Adipocyte (in vitro differentiated cells): ENCODE measurements at regions not wholly inside any gene's neighbourhood (a gene's known extent, or its start where the extent isn't known, plus 50 kb on each side); places are given as distances from the start of the nearest gene placed in this dataset.

Experiments used
- DNase-seq: peaks from one replicate; pipeline ENCODE4 v3.0.0-alpha.2; 2015; ENCODE audit warnings: low read depth
- H3K27me3 ChIP-seq: replicated peaks from 2 replicates; pipeline ENCODE4 v1.7.0; 2013; ENCODE audit warnings: mild to moderate bottlenecking, low read length, moderate library complexity; ENCODE audit not compliant: control insufficient read depth, insufficient read depth
- H3K36me3 ChIP-seq: 2 replicates; pipeline ENCODE4 v1.7.0; 2013; ENCODE audit warnings: low read length, mild to moderate bottlenecking, moderate library complexity; ENCODE audit not compliant: control insufficient read depth, insufficient read depth, severe bottlenecking
- H3K4me1 ChIP-seq: 2 replicates; pipeline ENCODE4 v1.7.0; 2013; ENCODE audit warnings: mild to moderate bottlenecking, low read length, moderate library complexity; ENCODE audit not compliant: control insufficient read depth, insufficient read depth
- H3K4me3 ChIP-seq: 2 replicates; pipeline ENCODE4 v1.7.0; 2013; ENCODE audit warnings: mild to moderate bottlenecking, low read length, moderate library complexity
- H3K9ac ChIP-seq: 2 replicates; pipeline ENCODE4 v1.7.0; 2013; ENCODE audit warnings: mild to moderate bottlenecking, low read length, moderate library complexity
- H3K9me3 ChIP-seq: 2 replicates; pipeline ENCODE4 v1.7.0; 2013; ENCODE audit warnings: mild to moderate bottlenecking, low read length, moderate library complexity; ENCODE audit not compliant: control insufficient read depth

DNA sequence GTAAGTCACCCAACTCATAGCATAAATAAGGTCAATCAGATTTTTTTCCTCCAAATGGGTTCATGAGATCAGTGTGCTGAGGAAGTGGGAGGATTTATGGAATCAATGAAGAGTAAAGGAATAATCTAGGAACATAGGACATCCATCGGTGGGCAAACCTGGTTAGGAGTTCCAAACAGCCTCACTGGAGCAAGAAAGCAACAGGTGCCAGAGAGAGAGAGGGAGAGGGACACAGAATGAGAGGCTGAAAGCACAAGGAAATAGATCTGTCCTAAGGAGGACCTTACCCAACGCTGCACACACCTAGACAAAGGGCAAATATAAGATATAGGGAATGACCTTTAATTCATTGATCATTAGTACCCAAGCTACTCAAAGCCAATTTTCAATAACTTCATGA is 119.5 kb upstream of the ANKRD1 start:
- H3K4me1 ChIP-seq = peaks cover 1% of the 10 kb centered on the region
- H3K27me3 ChIP-seq = peaks cover 3% of the 10 kb centered on the region
- H3K4me3 ChIP-seq = no peak overlapping the region
- no peaks in the 10 kb centered on the region for H3K9me3 ChIP-seq
- no peak for DNase-seq
- H3K9ac ChIP-seq = no peak overlapping the region
- no peaks in the 10 kb centered on the region for H3K36me3 ChIP-seq

DNA sequence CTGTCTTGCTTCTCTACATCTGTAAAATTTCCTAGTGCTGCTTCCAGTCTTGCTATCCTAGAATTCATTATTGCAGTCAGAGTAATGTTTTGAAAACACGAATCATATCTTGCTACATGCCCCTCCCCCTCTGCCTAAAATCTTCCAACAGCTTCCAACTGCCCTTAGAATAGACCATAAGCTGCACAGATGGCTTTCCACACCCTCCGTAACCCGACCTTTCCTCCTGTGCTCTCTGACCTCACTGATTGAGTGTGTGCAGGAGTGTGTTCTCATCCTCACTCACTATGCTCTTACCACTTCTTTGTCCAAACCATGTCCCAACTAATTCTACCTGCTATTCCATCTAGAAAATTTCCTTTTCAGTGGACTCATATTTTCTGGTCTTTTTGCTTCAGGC is 121.2 kb upstream of the ANKRD1 start:
- H3K9me3 ChIP-seq = no peaks in the 10 kb centered on the region
- no peak overlapping the region for H3K9ac ChIP-seq
- H3K36me3 ChIP-seq = no peaks in the 10 kb centered on the region
- H3K4me3 ChIP-seq = no peak overlapping the region
- H3K4me1 ChIP-seq = peaks cover 7% of the 10 kb centered on the region
- no peak for DNase-seq
- peaks cover 3% of the 10 kb centered on the region for H3K27me3 ChIP-seq

DNA sequence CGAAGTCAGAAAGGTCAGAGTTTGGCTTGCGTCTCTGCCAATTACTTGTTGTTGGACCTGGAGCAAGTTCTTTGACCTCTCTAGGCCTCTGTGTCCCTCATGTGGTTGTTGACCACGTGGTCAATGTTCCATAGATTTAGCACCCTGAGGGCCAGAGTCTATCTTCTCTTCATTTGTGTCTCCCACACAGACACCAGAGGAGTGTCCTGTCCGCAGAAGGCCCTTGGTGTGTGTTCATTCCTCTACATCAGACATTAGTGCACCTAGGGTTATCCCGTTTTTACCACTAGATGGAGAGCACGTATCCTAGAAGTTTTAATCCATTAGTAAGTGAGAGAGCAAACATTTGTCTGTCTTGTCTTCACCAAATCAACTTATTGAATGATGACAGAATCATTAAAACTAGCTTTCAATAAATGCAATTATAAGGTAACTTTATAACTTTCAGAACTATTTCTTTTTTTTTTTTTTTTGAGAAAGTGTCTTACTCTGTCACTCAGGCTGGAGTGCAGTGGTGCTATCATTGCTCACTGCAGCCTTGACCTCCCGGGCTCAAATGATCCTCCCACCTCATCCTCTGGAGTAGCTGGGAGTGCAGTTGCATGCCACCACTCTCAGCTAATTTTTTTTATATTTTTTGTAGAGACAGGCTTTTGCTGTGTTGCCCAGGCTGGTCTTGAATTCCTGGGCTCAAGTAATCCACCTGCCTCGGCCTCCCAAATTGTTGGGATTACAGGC is 122.5 kb upstream of the ANKRD1 start:
- Histone ChIP-seq H3K9me3 (no peaks in the 10 kb centered on the region), H3K9ac (no peak overlapping the region), H3K27me3 (peaks cover 3% of the 10 kb centered on the region), H3K4me3 (no peak overlapping the region), H3K36me3 (no peaks in the 10 kb centered on the region), H3K4me1 (peaks cover 18% of the 10 kb centered on the region)
- DNase-seq = peak; percentile 66

DNA sequence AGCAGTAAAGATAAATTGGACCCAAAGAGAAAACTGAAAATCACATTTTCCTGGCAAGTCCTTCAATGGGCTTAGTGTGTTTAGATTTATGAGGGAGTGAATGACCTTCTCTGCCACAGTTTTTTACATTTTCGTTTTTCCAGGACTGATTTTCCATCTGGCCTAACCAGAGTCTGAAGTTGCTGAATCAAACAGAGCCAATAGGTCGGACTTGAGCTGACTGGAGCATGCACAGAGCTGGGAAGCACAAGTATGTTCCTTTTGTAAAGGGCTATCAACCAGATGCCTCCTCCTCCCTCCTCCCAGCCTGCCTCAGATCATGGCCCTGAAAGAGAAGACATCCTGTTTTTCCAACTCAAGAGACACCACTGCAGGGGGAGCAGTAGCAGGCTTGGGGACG is 126.0 kb upstream of the ANKRD1 start:
- DNase-seq = no peak
- Histone ChIP-seq H3K4me3 (no peak overlapping the region), H3K27me3 (no peaks in the 10 kb centered on the region), H3K9me3 (no peaks in the 10 kb centered on the region), H3K4me1 (peaks cover 49% of the 10 kb centered on the region), H3K36me3 (no peaks in the 10 kb centered on the region), H3K9ac (no peak overlapping the region)

DNA sequence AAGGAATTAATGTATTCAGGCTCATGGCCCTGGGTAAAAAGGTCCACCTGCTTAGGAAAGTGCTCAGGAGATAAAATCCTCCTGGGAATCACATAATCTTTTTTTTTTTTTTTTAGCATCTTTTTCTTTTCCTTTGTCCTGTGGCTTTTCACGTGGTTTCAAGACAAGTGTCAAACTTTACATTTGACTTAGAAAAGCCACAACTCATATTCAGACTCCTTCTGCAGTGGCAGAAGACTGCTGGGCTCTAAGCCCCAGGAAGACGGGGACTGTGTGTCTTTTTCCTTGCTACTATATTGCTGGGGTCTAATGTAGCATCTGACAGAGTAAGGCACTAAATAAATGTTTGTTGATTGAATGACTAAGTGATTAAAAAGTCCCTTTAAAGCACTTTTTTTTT is 127.5 kb upstream of the ANKRD1 start:
- H3K4me1 ChIP-seq = peaks cover 54% of the 10 kb centered on the region
- no peaks in the 10 kb centered on the region for H3K36me3 ChIP-seq
- H3K27me3 ChIP-seq = no peaks in the 10 kb centered on the region
- no peak for DNase-seq
- H3K9me3 ChIP-seq = no peaks in the 10 kb centered on the region
- H3K4me3 ChIP-seq = no peak overlapping the region
- H3K9ac ChIP-seq = no peak overlapping the region

DNA sequence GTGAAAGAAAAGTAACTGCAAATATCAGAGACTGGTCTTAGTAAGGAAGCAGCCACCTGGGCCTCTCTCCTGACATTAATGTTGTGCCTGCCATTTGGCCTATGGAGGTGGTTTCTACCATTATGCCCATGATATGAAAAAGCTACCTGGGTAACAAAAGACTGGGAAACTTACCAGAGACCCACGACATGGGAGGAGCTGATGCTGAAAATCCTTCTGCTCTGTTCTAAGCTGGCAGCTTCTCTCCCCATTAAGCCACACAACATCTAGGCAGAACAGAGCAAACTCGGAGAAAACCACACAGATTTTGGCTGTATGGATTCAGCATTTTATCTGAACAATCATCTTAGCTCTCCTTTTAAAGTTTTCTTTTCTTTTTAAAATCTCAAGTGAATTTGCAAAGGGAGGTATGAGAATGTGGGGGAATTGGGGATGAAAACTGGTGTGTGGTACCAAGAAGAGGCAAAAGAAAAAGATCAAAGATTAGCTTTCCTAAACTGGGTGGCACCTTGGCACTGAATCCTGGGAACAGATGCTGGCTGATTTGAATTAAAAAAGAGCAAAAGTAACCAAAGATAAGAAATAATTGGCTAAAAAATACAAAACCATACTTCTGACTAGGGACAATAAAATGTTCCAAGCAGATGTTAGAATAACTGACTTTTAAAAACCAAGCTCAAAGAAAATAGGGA is 128.6 kb upstream of the ANKRD1 start:
- H3K4me3 ChIP-seq = no peak overlapping the region
- H3K9ac ChIP-seq = peak overlapping the region; percentile 30
- peaks cover 63% of the 10 kb centered on the region for H3K4me1 ChIP-seq
- H3K27me3 ChIP-seq = no peaks in the 10 kb centered on the region
- no peak for DNase-seq
- H3K36me3 ChIP-seq = no peaks in the 10 kb centered on the region
- no peaks in the 10 kb centered on the region for H3K9me3 ChIP-seq

DNA sequence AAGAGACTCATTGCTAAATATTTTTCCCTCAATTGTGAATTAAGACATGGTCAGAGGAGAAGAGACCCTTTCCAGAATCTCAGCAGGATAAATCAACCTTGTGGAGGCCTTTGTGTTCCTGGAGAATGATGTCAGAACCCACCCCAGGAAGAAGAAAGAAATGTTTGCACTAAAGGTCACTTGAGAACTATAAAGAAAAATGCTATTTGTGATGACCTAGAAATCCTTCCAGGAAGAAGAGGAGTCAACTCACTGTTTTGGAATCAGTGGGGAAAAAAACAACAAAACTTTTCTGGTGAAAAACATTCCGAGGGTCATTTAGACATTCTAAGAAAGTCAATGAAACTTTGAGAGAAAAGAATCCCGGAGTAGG is 129.1 kb upstream of the ANKRD1 start:
- Histone ChIP-seq H3K27me3 (no peaks in the 10 kb centered on the region), H3K36me3 (no peaks in the 10 kb centered on the region), H3K4me1 (peaks cover 68% of the 10 kb centered on the region), H3K9me3 (no peaks in the 10 kb centered on the region), H3K9ac (peak overlapping the region; percentile 30), H3K4me3 (no peak overlapping the region)
- peak; percentile 38 for DNase-seq

DNA sequence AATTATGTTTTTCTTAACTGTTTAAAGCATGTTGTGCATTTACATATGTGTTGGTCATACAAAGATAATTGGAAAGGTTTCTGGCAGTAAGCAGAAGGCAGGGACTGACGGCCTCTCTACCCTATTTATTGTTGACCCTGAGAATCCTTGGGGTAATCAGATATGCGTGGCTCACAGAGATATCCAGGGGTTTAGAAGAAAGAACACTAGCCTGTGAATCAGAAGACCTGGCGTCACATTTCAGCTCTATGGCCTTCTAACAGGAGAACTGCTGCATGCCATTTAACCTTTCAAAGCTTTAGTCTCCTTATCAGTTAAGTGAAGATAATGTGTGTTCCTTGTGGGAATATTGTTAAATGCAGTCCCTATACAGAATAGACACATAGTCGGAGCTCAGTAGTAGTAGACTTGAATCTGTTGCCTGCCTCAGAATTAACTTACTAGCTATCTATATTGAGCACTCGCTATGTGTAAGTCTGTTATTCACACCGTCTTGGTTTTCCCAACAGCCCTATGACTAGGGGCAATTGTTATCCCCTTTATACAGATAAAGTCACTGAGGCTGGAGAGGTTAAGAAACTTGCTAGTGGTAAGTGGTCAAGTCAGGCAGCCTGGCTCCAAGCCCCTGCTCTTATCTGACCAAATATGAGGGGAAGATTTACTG is 129.6 kb upstream of the ANKRD1 start:
- H3K4me1 ChIP-seq = peaks cover 68% of the 10 kb centered on the region
- H3K4me3 ChIP-seq = no peak overlapping the region
- no peaks in the 10 kb centered on the region for H3K9me3 ChIP-seq
- H3K9ac ChIP-seq = no peak overlapping the region
- no peaks in the 10 kb centered on the region for H3K36me3 ChIP-seq
- DNase-seq = peak; percentile 15
- H3K27me3 ChIP-seq = no peaks in the 10 kb centered on the region

DNA sequence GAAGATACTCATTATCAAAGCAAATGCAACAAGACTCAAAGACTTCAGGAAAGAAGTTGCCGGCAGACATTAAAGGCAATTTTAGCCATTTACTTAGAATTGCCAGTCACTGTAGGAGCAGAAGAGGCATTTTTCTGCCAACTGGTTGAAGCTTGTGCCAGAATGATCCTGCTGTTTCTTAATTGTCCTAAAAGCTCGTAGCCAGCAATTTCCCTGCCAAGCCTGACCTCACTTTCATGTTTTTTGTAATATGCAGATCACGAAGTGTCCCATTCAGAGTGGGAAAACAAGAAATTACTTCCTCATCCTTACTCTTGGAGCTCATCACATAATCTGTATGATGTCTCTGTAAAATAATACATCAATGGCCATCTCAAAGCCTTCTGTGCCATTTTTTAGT is 130.9 kb upstream of the ANKRD1 start:
- Histone ChIP-seq H3K27me3 (no peaks in the 10 kb centered on the region), H3K4me3 (no peak overlapping the region), H3K4me1 (peaks cover 64% of the 10 kb centered on the region), H3K9ac (no peak overlapping the region), H3K36me3 (no peaks in the 10 kb centered on the region), H3K9me3 (no peaks in the 10 kb centered on the region)
- DNase-seq = peak; percentile 54

DNA sequence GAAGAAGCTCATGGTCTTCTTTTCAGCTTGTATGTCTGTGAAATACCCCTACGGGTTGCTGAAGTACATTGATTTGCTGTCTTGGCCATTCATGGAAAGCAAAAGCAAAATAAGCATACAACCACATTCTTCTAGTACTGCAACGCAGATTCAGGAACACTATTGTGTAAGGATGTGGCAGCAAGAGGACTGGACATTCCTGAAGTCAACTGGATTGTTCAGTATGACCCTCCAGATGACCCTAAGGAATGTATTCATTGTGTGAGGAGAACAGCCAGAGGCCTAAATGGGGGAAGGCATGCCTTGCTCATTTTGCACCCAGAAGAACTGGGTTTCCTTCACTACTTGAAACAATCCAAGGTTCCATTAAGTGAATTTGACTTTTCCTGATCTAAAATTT is 133.4 kb upstream of the ANKRD1 start:
- Histone ChIP-seq H3K9ac (no peak overlapping the region), H3K9me3 (no peaks in the 10 kb centered on the region), H3K36me3 (no peaks in the 10 kb centered on the region), H3K4me3 (peak overlapping the region; percentile 10), H3K4me1 (peaks cover 43% of the 10 kb centered on the region), H3K27me3 (no peaks in the 10 kb centered on the region)
- DNase-seq = peak; percentile 93

DNA sequence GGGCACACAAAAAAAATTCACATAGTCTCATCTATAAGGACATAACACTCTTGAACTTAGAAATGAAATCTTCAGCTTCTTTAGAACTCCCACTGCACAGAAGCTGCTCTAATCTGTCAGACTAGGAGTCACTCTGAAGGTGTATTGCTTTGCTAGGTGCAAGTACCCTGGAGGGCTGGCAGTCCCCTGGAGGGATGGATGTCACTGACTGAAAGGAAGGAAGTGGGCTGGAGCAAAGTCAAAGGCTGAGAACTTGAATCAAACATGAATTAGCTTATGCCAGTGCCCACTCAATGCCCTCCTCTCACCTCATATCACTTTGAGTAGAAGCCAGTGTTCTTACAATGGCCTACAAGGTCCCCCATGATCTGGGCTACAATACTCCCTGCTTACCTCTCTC is 140.3 kb upstream of the ANKRD1 start:
- Histone ChIP-seq H3K9me3 (no peaks in the 10 kb centered on the region), H3K4me1 (peaks cover 4% of the 10 kb centered on the region), H3K9ac (no peak overlapping the region), H3K4me3 (no peak overlapping the region), H3K36me3 (no peaks in the 10 kb centered on the region), H3K27me3 (no peaks in the 10 kb centered on the region)
- no peak for DNase-seq
